OCI-LY7 (cell line): ENCODE measurements at regions not wholly inside any gene's neighbourhood (a gene's known extent, or its start where the extent isn't known, plus 50 kb on each side); places are given as distances from the start of the nearest gene placed in this dataset.

Experiments used
- BruUV-seq: library from RNA; stranded (reverse); fragments of 400-500 nt; replicated peaks from 2 replicates; lab custom pipeline; 2021; lab: Mats Ljungman, UMichigan
- CTCF ChIA-PET: fragments of 300-600 bp; sonication (Branson Sonifier 250); formaldehyde crosslinking; loops from one replicate; lab custom pipeline; 2022; ENCODE audit warnings: antibody characterized with exemption; ENCODE audit not compliant: unreplicated experiment; lab: Charles Lee
- POLR2A ChIA-PET: fragments of 300-600 bp; sonication (Branson Sonifier 250); formaldehyde crosslinking; loops from one replicate; lab custom pipeline; 2022; ENCODE audit warnings: antibody characterized with exemption; lab: Charles Lee
- DNase-seq: peaks from one replicate; pipeline ENCODE4 v3.0.0-alpha.2; 2015; ENCODE audit warnings: low spot score
- H2AFZ ChIP-seq: fragments of 200-600 bp; sonication (generic), shearing (Covaris generic); 2 replicates; pipeline ENCODE4 v1.6.1; 2014; ENCODE audit warnings: mild to moderate bottlenecking, antibody characterized with exemption, low read length, moderate library complexity
- H3K27ac ChIP-seq: fragments of 200-600 bp; sonication (generic); 2 replicates; pipeline ENCODE4 v1.5.1; 2014; ENCODE audit warnings: mixed run types, low read depth, mild to moderate bottlenecking, moderate library complexity, low read length, inconsistent platforms; ENCODE audit not compliant: poor library complexity, severe bottlenecking
- H3K36me3 ChIP-seq: fragments of 200-600 bp; sonication (generic); 2 replicates; pipeline ENCODE4 v1.6.1; 2014; ENCODE audit warnings: mild to moderate bottlenecking, antibody characterized with exemption, low read length, moderate library complexity, mixed read lengths; ENCODE audit not compliant: insufficient read depth
- H3K4me1 ChIP-seq: fragments of 200-600 bp; sonication (generic); 2 replicates; pipeline ENCODE4 v1.5.1; 2014; ENCODE audit warnings: mild to moderate bottlenecking, low read length; ENCODE audit not compliant: insufficient read depth, poor library complexity, severe bottlenecking
- H3K4me2 ChIP-seq: fragments of 200-600 bp; sonication (generic); 2 replicates; pipeline ENCODE4 v1.6.1; 2014; ENCODE audit warnings: mild to moderate bottlenecking, low read length
- H3K4me3 ChIP-seq: fragments of 200-600 bp; sonication (generic); 2 replicates; pipeline ENCODE4 v1.5.1; 2014; ENCODE audit warnings: mild to moderate bottlenecking, low read depth, low read length; ENCODE audit not compliant: poor library complexity, severe bottlenecking
- H3K79me2 ChIP-seq: fragments of 200-600 bp; sonication (generic); 2 replicates; pipeline ENCODE4 v1.6.1; 2016; ENCODE audit warnings: low read depth, mild to moderate bottlenecking, low read length, moderate library complexity, mixed read lengths; ENCODE audit not compliant: insufficient read depth
- H3K9me2 ChIP-seq: fragments of 200-600 bp; sonication (generic); 2 replicates; pipeline ENCODE4 v1.6.1; 2016; ENCODE audit warnings: mild to moderate bottlenecking, low read length, mixed read lengths; ENCODE audit not compliant: insufficient read depth
- H3K9me3 ChIP-seq: fragments of 200-600 bp; sonication (generic); 2 replicates; pipeline ENCODE4 v1.6.1; 2014; ENCODE audit warnings: mild to moderate bottlenecking, mixed run types, low read length, mixed read lengths
- H4K20me1 ChIP-seq: fragments of 200-600 bp; sonication (generic); 2 replicates; pipeline ENCODE4 v1.6.1; 2014; ENCODE audit warnings: mild to moderate bottlenecking, antibody characterized with exemption, low read length, moderate library complexity, mixed read lengths; ENCODE audit not compliant: insufficient read depth
- EZH2phosphoT487 ChIP-seq: fragments of 200-600 bp; sonication (generic); IDR thresholded peaks from 2 replicates; pipeline ENCODE4 v1.6.1; 2018; ENCODE audit warnings: low read depth, borderline replicate concordance, mild to moderate bottlenecking, mixed run types, antibody characterized with exemption, low read length, moderate library complexity, mixed read lengths
- intact Hi-C: fragments of 100-400 bp; cut with micrococcal nuclease; formaldehyde crosslinking; loops from one replicate; pipeline ENCODE4 v1.10.0; 2022; ENCODE audit not compliant: unreplicated experiment
- TF ChIP-seq, protein P1 (sequence below): fragments of 200-600 bp; sonication (generic); conservative IDR thresholded peaks from 2 replicates; pipeline ENCODE4 v1.5.1; 2014; ENCODE audit warnings: mild to moderate bottlenecking, antibody characterized with exemption, low read length, moderate library complexity, mixed read lengths

DNA sequence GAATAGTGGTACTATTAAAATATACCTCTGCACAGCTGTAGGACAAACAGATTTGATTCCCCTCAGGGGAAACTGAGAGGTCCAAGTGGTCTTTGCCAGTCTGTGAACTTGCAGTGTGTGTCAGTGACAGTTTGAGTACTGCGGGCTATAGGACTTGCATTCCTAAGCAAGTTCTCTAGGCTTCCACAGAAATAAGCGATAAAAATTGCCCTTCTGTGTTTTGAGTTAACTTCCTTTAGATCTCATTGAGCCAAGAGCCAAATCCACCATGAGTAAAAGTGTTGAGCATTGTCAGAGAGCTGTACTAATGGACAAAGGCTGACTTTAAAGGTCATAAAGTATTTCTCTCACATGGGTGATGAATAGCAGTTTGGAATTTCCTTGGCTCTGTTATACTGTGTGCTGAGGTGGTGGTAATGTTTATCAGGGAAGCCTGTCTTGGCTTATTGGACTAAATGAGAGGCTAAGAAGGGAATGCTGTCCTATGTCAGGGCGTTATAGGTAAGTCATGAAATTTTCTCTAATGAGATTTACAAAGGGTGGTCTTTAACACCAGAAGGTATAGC is 122.6 kb upstream of the MAP3K7 start:
- no peaks in the 10 kb centered on the region for H3K9me3 ChIP-seq
- H3K36me3 ChIP-seq, result no peaks in the 10 kb centered on the region
- no peaks in the 10 kb centered on the region for H4K20me1 ChIP-seq
- H3K4me2 ChIP-seq, result no peak overlapping the region
- no peaks in the 10 kb centered on the region for H3K4me1 ChIP-seq
- H3K79me2 ChIP-seq, result no peaks in the 10 kb centered on the region
- no TSS peak for BruUV-seq
- H3K27ac ChIP-seq, result no peak overlapping the region
- DNase-seq, result no peak
- intact Hi-C loops, result no loop called here
- H3K9me2 ChIP-seq, result no peaks in the 10 kb centered on the region
- POLR2A ChIA-PET, result no interaction called here
- no peak overlapping the region for H3K4me3 ChIP-seq
- CTCF ChIA-PET, result no interaction called here
- no peak for TF ChIP-seq EZH2phosphoT487
- TF ChIP-seq, protein P1, sequence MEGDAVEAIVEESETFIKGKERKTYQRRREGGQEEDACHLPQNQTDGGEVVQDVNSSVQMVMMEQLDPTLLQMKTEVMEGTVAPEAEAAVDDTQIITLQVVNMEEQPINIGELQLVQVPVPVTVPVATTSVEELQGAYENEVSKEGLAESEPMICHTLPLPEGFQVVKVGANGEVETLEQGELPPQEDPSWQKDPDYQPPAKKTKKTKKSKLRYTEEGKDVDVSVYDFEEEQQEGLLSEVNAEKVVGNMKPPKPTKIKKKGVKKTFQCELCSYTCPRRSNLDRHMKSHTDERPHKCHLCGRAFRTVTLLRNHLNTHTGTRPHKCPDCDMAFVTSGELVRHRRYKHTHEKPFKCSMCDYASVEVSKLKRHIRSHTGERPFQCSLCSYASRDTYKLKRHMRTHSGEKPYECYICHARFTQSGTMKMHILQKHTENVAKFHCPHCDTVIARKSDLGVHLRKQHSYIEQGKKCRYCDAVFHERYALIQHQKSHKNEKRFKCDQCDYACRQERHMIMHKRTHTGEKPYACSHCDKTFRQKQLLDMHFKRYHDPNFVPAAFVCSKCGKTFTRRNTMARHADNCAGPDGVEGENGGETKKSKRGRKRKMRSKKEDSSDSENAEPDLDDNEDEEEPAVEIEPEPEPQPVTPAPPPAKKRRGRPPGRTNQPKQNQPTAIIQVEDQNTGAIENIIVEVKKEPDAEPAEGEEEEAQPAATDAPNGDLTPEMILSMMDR, result no peak
- no peak overlapping the region for H2AFZ ChIP-seq

- intact Hi-C loops, result no loop called here
- Histone ChIP-seq H4K20me1 (no peaks in the 10 kb centered on the region), H3K36me3 (no peaks in the 10 kb centered on the region), H2AFZ (no peak overlapping the region), H3K4me1 (no peaks in the 10 kb centered on the region), H3K4me2 (no peak overlapping the region), H3K9me2 (no peaks in the 10 kb centered on the region), H3K27ac (no peak overlapping the region), H3K4me3 (no peak overlapping the region), H3K79me2 (no peaks in the 10 kb centered on the region), H3K9me3 (no peaks in the 10 kb centered on the region)
- TF ChIP-seq, protein P1, result no peak
- TF ChIP-seq EZH2phosphoT487, result no peak
- ChIA-PET CTCF (no interaction called here), POLR2A (no interaction called here)
- DNase-seq, result no peak
- no TSS peak for BruUV-seq
These were observed 121.4 kb upstream of the MAP3K7 start for GRCh38 chr6:90708206-90708737.

DNA sequence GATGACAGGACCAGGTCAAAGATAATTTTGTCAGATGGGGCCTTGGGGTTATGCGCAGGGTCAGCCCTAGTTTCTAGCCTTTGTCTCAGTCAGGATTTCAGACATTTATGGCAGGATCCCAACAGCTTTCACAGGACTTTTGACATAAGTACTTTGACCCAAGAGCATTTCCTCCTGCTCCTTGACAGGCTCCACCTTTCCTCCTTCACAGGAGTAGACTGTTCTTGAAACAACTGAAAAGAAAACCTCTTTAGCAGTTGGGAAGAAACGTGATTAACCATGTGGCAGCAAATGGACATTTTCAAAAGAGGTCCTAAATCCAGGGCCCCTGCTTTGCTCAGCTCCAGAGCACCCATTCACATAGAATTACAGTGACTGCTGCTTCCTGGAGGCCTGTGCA is 120.4 kb upstream of the MAP3K7 start:
- no peaks in the 10 kb centered on the region for H3K36me3 ChIP-seq

More for the DNA sequence above, 120.4 kb upstream of the MAP3K7 start:
- Histone ChIP-seq H3K4me2 (no peak overlapping the region), H3K4me3 (no peak overlapping the region), H3K4me1 (no peaks in the 10 kb centered on the region), H3K79me2 (no peaks in the 10 kb centered on the region), H3K27ac (no peak overlapping the region), H2AFZ (no peak overlapping the region), H3K9me3 (no peaks in the 10 kb centered on the region), H4K20me1 (no peaks in the 10 kb centered on the region), H3K9me2 (no peaks in the 10 kb centered on the region)
- no peak for TF ChIP-seq EZH2phosphoT487
- TF ChIP-seq, protein P1, result no peak
- ChIA-PET CTCF (no interaction called here), POLR2A (no interaction called here)
- no peak for DNase-seq
- BruUV-seq, result no TSS peak
- intact Hi-C loops, result no loop called here
